HL-60 (cell line): ENCODE measurements at regions not wholly inside any gene's neighbourhood (a gene's known extent, or its start where the extent isn't known, plus 50 kb on each side); places are given as distances from the start of the nearest gene placed in this dataset.

Experiments
- POLR2AphosphoS5 ChIP-seq: IDR thresholded peaks from 2 replicates; pipeline ENCODE4 v1.6.1; 2012; ENCODE audit warnings: low read depth
- REST ChIP-seq: IDR thresholded peaks from 2 replicates; pipeline ENCODE4 v1.6.1; 2012; ENCODE audit warnings: low read depth; ENCODE audit not compliant: insufficient replicate concordance
- TF ChIP-seq, protein P1 (sequence below): IDR thresholded peaks from one replicate; pipeline ENCODE4 v1.5.1; 2011; ENCODE audit warnings: low read length, control low read depth, inconsistent platforms; ENCODE audit not compliant: insufficient read depth

DNA sequence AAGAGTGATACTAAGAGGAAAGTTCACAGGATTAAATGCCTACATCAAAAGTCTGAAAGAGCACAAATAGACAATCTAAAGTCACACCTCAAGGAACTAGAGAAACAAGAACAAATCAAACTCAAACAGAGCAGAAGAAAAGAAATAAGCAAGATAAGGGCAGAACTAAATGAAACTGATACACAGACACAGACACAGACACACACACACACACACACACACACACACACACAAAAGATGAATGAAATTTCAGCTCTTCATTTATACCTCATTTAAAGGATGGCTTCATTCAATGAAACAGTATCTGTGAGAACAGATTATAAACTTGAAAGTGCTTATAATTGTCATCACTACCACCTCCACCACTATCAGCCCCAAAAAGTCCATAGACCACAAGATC is 428.9 kb downstream of the MBD2 start:
- TF ChIP-seq, protein P1, sequence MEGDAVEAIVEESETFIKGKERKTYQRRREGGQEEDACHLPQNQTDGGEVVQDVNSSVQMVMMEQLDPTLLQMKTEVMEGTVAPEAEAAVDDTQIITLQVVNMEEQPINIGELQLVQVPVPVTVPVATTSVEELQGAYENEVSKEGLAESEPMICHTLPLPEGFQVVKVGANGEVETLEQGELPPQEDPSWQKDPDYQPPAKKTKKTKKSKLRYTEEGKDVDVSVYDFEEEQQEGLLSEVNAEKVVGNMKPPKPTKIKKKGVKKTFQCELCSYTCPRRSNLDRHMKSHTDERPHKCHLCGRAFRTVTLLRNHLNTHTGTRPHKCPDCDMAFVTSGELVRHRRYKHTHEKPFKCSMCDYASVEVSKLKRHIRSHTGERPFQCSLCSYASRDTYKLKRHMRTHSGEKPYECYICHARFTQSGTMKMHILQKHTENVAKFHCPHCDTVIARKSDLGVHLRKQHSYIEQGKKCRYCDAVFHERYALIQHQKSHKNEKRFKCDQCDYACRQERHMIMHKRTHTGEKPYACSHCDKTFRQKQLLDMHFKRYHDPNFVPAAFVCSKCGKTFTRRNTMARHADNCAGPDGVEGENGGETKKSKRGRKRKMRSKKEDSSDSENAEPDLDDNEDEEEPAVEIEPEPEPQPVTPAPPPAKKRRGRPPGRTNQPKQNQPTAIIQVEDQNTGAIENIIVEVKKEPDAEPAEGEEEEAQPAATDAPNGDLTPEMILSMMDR, result no peak
- no peak for TF ChIP-seq REST
- TF ChIP-seq POLR2AphosphoS5, result no peak
